Naive thymus-derived CD4-positive, alpha-beta T cell (primary cell): ENCODE measurements at regions not wholly inside any gene's neighbourhood (a gene's known extent, or its start where the extent isn't known, plus 50 kb on each side); places are given as distances from the start of the nearest gene placed in this dataset.

ENCODE experiments used
- ATAC-seq: fragments of 150-1000 bp; cut with Tn5 transposase; 2 replicates; pipeline ENCODE4 v1.10.0; 2021; ENCODE audit warnings: mild to moderate bottlenecking, moderate library complexity
- CTCF ChIA-PET: fragments of 350-600 bp; sonication (Branson Sonifier 250); formaldehyde crosslinking; loops from one replicate; lab custom pipeline; 2021; ENCODE audit warnings: antibody characterized with exemption; lab: Charles Lee
- POLR2A ChIA-PET: fragments of 350-600 bp; sonication (Branson Sonifier 250); formaldehyde crosslinking; loops from one replicate; lab custom pipeline; 2021; ENCODE audit warnings: antibody characterized with exemption, inconsistent platforms; lab: Charles Lee
- DNase-seq, 9 donors: peaks; one replicate each; pipeline versions ENCODE4 v3.0.0 to v3.0.0-alpha.2; 2020 to 2022; ENCODE audit warnings: mixed read lengths in 1 of 9
- H3K27ac ChIP-seq: one replicate; pipeline ENCODE4 v1.7.0; 2013; ENCODE audit warnings: mild to moderate bottlenecking, low read depth, low read length, moderate library complexity
- H3K27me3 ChIP-seq, 2 donors: one replicate each; pipeline ENCODE4 v1.7.0; 2013; ENCODE audit warnings: low read length in 2 of 2, mild to moderate bottlenecking in 2 of 2, moderate library complexity in 2 of 2; ENCODE audit not compliant: control insufficient read depth in 2 of 2, insufficient read depth in 2 of 2
- H3K36me3 ChIP-seq, 3 experiments: 1 replicate in 2 of 3; 2 replicates in 1 of 3; pipeline ENCODE4 v1.7.0; 2013; ENCODE audit warnings: low read length in 3 of 3, mild to moderate bottlenecking in 3 of 3, moderate library complexity in 1 of 3; ENCODE audit not compliant: insufficient read depth in 3 of 3, control insufficient read depth in 2 of 3
- H3K4me1 ChIP-seq, 2 donors: one replicate each; pipeline ENCODE4 v1.7.0; 2013; ENCODE audit warnings: low read length in 2 of 2, mild to moderate bottlenecking in 2 of 2, moderate library complexity in 1 of 2; ENCODE audit not compliant: control insufficient read depth in 2 of 2, insufficient read depth in 2 of 2
- H3K4me3 ChIP-seq: 2 replicates; pipeline ENCODE4 v1.7.0; 2013; ENCODE audit warnings: mild to moderate bottlenecking, low read length
- H3K9me3 ChIP-seq, 3 experiments: 1 replicate in 2 of 3; 2 replicates in 1 of 3; pipeline ENCODE4 v1.7.0; 2013; ENCODE audit warnings: low read length in 3 of 3; ENCODE audit not compliant: control insufficient read depth in 2 of 3
- H3K27ac Mint-ChIP-seq, 9 donors: one replicate each; pipeline ENCODE4 v1.8.0; 2020 to 2022; ENCODE audit warnings: mixed read lengths in 9 of 9, mild to moderate bottlenecking in 8 of 9, moderate library complexity in 5 of 9, inconsistent platforms in 2 of 9
- H3K27me3 Mint-ChIP-seq, 5 donors: one replicate each; pipeline ENCODE4 v1.8.0; 2021 to 2022; ENCODE audit warnings: mixed read lengths in 5 of 5, mild to moderate bottlenecking in 1 of 5
- H3K36me3 Mint-ChIP-seq, 5 donors: one replicate each; pipeline ENCODE4 v1.8.0; 2020 to 2022; ENCODE audit warnings: mixed read lengths in 5 of 5, mild to moderate bottlenecking in 3 of 5, inconsistent platforms in 1 of 5
- H3K4me1 Mint-ChIP-seq, 7 donors: one replicate each; pipeline ENCODE4 v1.8.0; 2020 to 2022; ENCODE audit warnings: mixed read lengths in 7 of 7, mild to moderate bottlenecking in 3 of 7, inconsistent platforms in 1 of 7
- H3K4me3 Mint-ChIP-seq, 10 donors: one replicate each; pipeline ENCODE4 v1.8.0; 2020 to 2022; ENCODE audit warnings: mild to moderate bottlenecking in 10 of 10, mixed read lengths in 10 of 10, moderate library complexity in 6 of 10, inconsistent platforms in 2 of 10
- H3K9me3 Mint-ChIP-seq, 11 donors: one replicate each; pipeline ENCODE4 v1.8.0; 2020 to 2022; ENCODE audit warnings: mixed read lengths in 11 of 11, mild to moderate bottlenecking in 4 of 11, inconsistent platforms in 1 of 11, moderate library complexity in 1 of 11
- intact Hi-C, 2 donors: fragments of 100-400 bp; cut with micrococcal nuclease; formaldehyde crosslinking; loops; one replicate each; pipeline ENCODE4 v1.15.1; 2023

DNA sequence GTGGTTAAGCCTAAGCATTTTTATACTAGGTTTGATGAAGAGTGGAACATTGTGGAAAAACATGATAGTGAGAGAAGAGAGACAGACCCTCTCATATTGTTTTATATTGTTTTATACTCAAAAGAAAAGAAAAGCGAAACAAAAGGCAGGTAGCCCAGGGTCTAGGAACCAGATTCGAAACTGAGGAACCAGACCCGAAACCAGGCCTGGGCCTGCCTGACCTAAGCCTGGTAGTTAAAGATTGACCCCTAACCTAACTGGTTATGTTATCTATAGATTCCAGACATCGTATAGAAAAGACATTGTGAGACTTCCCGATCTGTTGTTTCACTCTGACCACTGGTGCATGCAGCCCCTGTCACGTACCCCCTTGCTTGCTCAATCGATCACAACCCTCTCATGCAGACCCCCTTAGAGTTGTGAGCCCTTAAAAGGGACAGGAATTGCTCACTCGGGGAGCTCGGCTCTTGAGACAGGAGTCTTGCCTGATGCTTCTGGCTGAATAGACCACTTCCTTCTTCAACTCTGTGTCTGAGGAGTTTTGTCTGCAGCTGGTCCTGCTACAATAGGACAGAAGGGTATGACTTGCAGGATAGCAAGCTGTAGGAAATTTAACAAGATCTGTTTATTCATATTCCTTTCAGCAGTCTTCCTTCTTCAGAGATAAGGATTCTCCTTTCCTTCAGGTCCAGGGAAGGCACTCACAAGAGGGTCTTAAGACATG lies 147.1 kb upstream of the PLEKHA5 start:
- no peaks in the 10 kb centered on the region for H3K9me3 ChIP-seq
- Mint-ChIP-seq H3K27me3 (no peaks in the 10 kb centered on the region), H3K36me3 (no peaks in the 10 kb centered on the region), H3K27ac (no peak overlapping the region), H3K4me1 (no peaks in the 10 kb centered on the region), H3K4me3 (no peak overlapping the region), H3K9me3 (peaks cover 2 to 11% (median 5%) of the 10 kb centered on the region in 11 donors)
- no peaks in the 10 kb centered on the region for H3K27me3 ChIP-seq
- H3K36me3 ChIP-seq = no peaks in the 10 kb centered on the region
- no peak overlapping the region for H3K27ac ChIP-seq
- H3K4me3 ChIP-seq = no peak overlapping the region
- DNase-seq (no peak), ATAC-seq (no peak)
- POLR2A ChIA-PET = no interaction called here
- CTCF ChIA-PET = no interaction called here
- H3K4me1 ChIP-seq = no peaks in the 10 kb centered on the region
- intact Hi-C loops = no loop called here

DNA sequence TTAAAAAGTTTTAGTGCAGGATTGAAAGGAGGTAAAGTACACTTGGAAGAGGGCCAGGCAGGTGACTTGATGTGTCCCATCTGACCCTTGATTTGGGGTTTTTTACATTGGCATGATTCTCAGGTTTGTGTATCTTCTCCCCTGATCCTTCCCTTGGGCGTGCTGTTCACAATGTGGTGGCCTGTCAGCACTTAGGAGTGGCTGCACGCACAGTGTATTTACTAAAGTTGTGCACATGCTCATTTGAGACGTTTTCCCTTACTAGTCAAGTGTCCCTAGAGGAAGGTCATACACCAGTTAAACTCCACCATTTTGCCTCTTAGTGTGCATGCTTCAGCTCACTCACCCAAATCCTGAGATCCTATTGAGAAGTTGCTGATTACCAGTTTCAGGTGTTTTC lies 145.7 kb upstream of the PLEKHA5 start:
- Histone ChIP-seq H3K4me3 (no peak overlapping the region), H3K4me1 (no peaks in the 10 kb centered on the region), H3K9me3 (no peaks in the 10 kb centered on the region), H3K27ac (no peak overlapping the region), H3K36me3 (no peaks in the 10 kb centered on the region), H3K27me3 (no peaks in the 10 kb centered on the region)
- Mint-ChIP-seq H3K27me3 (no peaks in the 10 kb centered on the region), H3K4me3 (no peak overlapping the region), H3K27ac (no peak overlapping the region), H3K4me1 (no peaks in the 10 kb centered on the region), H3K36me3 (no peaks in the 10 kb centered on the region), H3K9me3 (peaks cover 0 to 9% (median 3%) of the 10 kb centered on the region in 11 donors)
- ChIA-PET CTCF (no interaction called here), POLR2A (no interaction called here)
- ATAC-seq (no peak), DNase-seq (no peak)
- intact Hi-C loops = no loop called here

DNA sequence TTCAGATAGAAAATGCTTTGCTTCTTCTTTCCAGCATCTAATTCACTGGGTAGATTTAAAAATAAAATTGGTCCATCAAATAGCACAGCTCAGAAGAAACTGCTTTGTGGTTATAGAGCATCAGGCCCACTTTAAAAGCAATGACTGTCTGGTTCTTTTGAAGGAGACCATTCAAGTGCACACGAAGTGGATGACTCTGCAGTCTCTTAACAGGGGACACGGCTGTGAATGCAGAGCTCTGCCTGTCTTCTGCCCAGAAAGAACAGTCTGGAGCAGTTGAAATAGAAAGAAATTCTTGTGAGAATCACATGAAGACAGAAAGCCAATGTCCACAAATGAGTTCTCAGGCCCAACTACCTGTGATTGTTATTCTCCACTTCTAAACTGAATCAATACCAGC lies 138.7 kb upstream of the PLEKHA5 start:
- H3K27ac Mint-ChIP-seq = no peak overlapping the region
- CTCF ChIA-PET = interaction anchor here (0.6 kb wide), 1 partner anchor 23 kb away, joined by 3 read pairs; no protein-coding TSS in a partner anchor

DNA sequence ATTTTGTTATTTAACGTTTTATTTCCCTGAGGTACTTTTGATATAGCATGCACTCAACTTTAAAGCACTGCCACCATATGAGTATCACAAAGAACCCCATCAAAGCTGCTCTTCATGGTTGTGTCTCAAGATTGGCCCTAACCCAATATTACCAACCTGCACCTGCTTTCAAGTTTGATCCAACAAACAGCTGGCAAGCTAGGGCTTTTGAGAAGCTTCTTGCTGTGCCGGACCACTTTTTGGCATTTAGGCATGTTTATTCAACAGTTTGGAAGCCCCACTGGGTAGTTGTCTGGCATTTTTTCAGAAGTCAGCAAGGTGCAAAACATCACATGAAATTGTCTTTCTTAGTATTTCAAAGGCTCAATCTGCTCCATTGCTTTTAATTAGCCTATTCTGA lies 137.2 kb upstream of the PLEKHA5 start:
- Mint-ChIP-seq H3K4me3 (no peak overlapping the region), H3K27me3 (peaks cover 0 to 5% (median 0%) of the 10 kb centered on the region in 5 donors), H3K36me3 (no peaks in the 10 kb centered on the region), H3K4me1 (no peaks in the 10 kb centered on the region), H3K27ac (no peak overlapping the region), H3K9me3 (peaks cover 0 to 15% (median 3%) of the 10 kb centered on the region in 11 donors)
- H3K36me3 ChIP-seq = no peaks in the 10 kb centered on the region
- no peaks in the 10 kb centered on the region for H3K4me1 ChIP-seq
- H3K27me3 ChIP-seq = no peaks in the 10 kb centered on the region
- ChIA-PET POLR2A (no interaction called here), CTCF (no interaction called here)
- H3K9me3 ChIP-seq = no peaks in the 10 kb centered on the region
- intact Hi-C loops = no loop called here
- no peak overlapping the region for H3K27ac ChIP-seq
- DNase-seq = no peak
- no peak overlapping the region for H3K4me3 ChIP-seq
- ATAC-seq = no peak

More for the DNA sequence above, 138.7 kb upstream of the PLEKHA5 start:
- DNase-seq (no peak), ATAC-seq (no peak)
- H3K4me3 ChIP-seq = no peak overlapping the region
- H3K36me3 ChIP-seq = no peaks in the 10 kb centered on the region
- no peaks in the 10 kb centered on the region for H3K4me1 ChIP-seq
- POLR2A ChIA-PET = no interaction called here
- Mint-ChIP-seq H3K4me1 (no peaks in the 10 kb centered on the region), H3K9me3 (peaks cover 0 to 10% (median 1%) of the 10 kb centered on the region in 11 donors), H3K36me3 (no peaks in the 10 kb centered on the region), H3K27me3 (peaks cover 0 to 5% (median 0%) of the 10 kb centered on the region in 5 donors), H3K4me3 (no peak overlapping the region)
- intact Hi-C loops = no loop called here
- no peaks in the 10 kb centered on the region for H3K9me3 ChIP-seq
- H3K27me3 ChIP-seq = no peaks in the 10 kb centered on the region
- H3K27ac ChIP-seq = no peak overlapping the region

DNA sequence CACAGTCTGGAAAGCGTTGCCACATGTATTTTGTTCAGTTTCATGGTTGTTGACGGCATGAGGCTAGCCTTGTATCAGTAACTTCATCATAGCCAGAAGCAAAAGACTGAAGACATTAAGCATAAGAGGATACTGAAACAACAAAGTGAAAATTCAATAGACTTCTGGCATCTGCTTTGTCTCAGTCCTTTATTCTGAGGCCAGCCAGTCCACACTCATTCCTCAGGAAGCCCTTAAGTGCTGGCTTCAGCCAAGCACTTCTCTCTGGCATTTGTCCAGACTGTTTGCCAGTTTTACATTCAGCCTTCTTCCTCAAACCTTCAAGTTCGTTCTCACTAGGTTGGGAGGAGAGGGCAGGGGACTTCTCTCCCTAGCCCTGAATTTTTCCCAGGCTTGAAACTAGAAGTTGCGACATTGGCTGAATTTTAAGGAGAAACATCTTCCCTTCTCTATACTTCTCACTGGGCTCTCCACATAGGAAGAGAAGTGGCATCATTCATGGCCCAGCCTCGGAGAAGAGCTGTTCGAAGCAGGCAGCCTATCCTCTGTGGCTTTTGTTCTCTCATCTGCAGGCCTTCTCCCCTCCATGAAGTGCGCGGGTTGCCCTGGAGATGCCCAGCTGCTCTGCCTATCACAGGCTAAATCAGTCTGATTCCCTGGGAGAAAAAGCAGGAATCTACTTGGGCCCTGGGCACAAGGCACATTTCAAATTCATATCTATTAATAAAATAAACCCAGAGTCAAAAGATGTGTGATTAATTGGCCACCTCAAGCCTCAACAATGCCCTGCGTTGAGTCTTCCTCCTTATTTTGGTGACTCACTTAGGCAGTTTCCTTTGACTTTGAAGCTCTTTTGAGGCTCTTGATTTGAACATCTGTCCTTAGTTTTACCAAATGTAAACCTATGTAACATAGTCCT lies 130.9 kb upstream of the PLEKHA5 start:
- no peak overlapping the region for H3K27ac ChIP-seq
- no peaks in the 10 kb centered on the region for H3K4me1 Mint-ChIP-seq
- no peaks in the 10 kb centered on the region for H3K27me3 ChIP-seq
- no peaks in the 10 kb centered on the region for H3K4me1 ChIP-seq
- DNase-seq (no peak), ATAC-seq (no peak)
- H3K4me3 Mint-ChIP-seq = no peak overlapping the region
- no peaks in the 10 kb centered on the region for H3K9me3 ChIP-seq
- peaks cover 0 to 5% (median 0%) of the 10 kb centered on the region in 5 donors for H3K27me3 Mint-ChIP-seq
- peaks cover 0 to 25% (median 7%) of the 10 kb centered on the region in 11 donors for H3K9me3 Mint-ChIP-seq
- no peak overlapping the region for H3K27ac Mint-ChIP-seq
- no peaks in the 10 kb centered on the region for H3K36me3 Mint-ChIP-seq
- POLR2A ChIA-PET = no interaction called here
- no peaks in the 10 kb centered on the region for H3K36me3 ChIP-seq
- intact Hi-C loops = no loop called here
- CTCF ChIA-PET = no interaction called here
- H3K4me3 ChIP-seq = no peak overlapping the region

DNA sequence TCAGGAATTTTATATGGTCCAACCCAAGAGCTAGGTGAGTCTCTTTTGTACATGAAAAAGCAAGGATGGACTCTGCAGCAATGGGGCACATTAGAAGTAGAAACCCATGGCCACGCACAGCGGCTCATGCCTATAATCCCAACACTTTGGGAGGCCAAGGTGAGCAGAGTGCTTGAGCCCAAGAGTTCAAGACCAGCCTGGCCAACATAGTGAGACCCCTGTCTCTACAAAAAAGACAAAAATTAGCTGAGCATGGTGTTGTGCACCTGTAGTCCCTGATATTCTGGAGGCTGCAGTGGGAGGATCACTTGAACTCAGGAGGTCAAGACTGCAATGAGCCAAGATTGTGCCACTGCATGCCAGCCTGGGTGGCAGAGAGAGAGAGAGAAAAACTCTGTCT lies 128.7 kb upstream of the PLEKHA5 start:
- no peak overlapping the region for H3K27ac ChIP-seq
- Mint-ChIP-seq H3K27ac (no peak overlapping the region), H3K27me3 (no peaks in the 10 kb centered on the region), H3K36me3 (no peaks in the 10 kb centered on the region), H3K4me3 (no peak overlapping the region), H3K4me1 (no peaks in the 10 kb centered on the region), H3K9me3 (peaks cover 0 to 15% (median 5%) of the 10 kb centered on the region in 11 donors)
- H3K27me3 ChIP-seq = no peaks in the 10 kb centered on the region
- no peak overlapping the region for H3K4me3 ChIP-seq
- intact Hi-C loops = no loop called here
- no peaks in the 10 kb centered on the region for H3K9me3 ChIP-seq
- no peaks in the 10 kb centered on the region for H3K36me3 ChIP-seq
- no peaks in the 10 kb centered on the region for H3K4me1 ChIP-seq
- ATAC-seq = no peak
- ChIA-PET POLR2A (no interaction called here), CTCF (no interaction called here)
- no peak for DNase-seq
